Tibial nerve (tissue), 4 donors: ENCODE measurements at regions not wholly inside any gene's neighbourhood (a gene's known extent, or its start where the extent isn't known, plus 50 kb on each side); places are given as distances from the start of the nearest gene placed in this dataset.

Experiments used
- CTCF ChIP-seq, 5 experiments: fragments of 200-600 bp in 3 of 5; fragments of 450-650 bp in 2 of 5; sonication (generic) in 3 of 5; IDR thresholded peaks; one replicate each; pipeline ENCODE4 v1.5.1; 2016 to 2019; ENCODE audit warnings: antibody characterized with exemption in 5 of 5, mild to moderate bottlenecking in 3 of 5, moderate library complexity in 2 of 5
- EP300 ChIP-seq, 2 donors: sonication (generic); formaldehyde crosslinking; IDR thresholded peaks; one replicate each; pipeline ENCODE4 v1.6.1; 2017; ENCODE audit warnings: antibody characterized with exemption in 2 of 2, mild to moderate bottlenecking in 1 of 2
- POLR2A ChIP-seq, 2 donors: fragments of 450-650 bp; IDR thresholded peaks; one replicate each; pipeline ENCODE4 v1.6.1; 2017; ENCODE audit warnings: antibody characterized with exemption in 2 of 2, mild to moderate bottlenecking in 2 of 2, moderate library complexity in 2 of 2

GRCh38 chr4:164224871-164225270 is 529.1 kb upstream of the SMIM31 start:
- TF ChIP-seq CTCF (IDR thresholded peaks at IDR 0.05) (no peak), POLR2A (IDR thresholded peaks at IDR 0.05) (no peak), EP300 (IDR thresholded peaks at IDR 0.05) (no peak)
